OCI-LY3 (cell line): ENCODE measurements at regions not wholly inside any gene's neighbourhood (a gene's known extent, or its start where the extent isn't known, plus 50 kb on each side); places are given as distances from the start of the nearest gene placed in this dataset.

Experiments
- EZH2phosphoT487 ChIP-seq: fragments of 200-600 bp; shearing (Covaris generic); IDR thresholded peaks from 2 replicates; pipeline ENCODE4 v1.6.1; 2018; ENCODE audit warnings: antibody characterized with exemption, mixed run types, low read depth
- TF ChIP-seq, protein P1 (sequence below): fragments of 200-600, 300-600 bp; sonication (generic); IDR thresholded peaks from 2 replicates; pipeline ENCODE4 v1.5.1; 2014; ENCODE audit warnings: antibody characterized with exemption, low read length, low read depth

GRCh38 chr5:162484095-162484494 lies 416.5 kb downstream of the GABRG2 start:
- TF ChIP-seq, protein P1, sequence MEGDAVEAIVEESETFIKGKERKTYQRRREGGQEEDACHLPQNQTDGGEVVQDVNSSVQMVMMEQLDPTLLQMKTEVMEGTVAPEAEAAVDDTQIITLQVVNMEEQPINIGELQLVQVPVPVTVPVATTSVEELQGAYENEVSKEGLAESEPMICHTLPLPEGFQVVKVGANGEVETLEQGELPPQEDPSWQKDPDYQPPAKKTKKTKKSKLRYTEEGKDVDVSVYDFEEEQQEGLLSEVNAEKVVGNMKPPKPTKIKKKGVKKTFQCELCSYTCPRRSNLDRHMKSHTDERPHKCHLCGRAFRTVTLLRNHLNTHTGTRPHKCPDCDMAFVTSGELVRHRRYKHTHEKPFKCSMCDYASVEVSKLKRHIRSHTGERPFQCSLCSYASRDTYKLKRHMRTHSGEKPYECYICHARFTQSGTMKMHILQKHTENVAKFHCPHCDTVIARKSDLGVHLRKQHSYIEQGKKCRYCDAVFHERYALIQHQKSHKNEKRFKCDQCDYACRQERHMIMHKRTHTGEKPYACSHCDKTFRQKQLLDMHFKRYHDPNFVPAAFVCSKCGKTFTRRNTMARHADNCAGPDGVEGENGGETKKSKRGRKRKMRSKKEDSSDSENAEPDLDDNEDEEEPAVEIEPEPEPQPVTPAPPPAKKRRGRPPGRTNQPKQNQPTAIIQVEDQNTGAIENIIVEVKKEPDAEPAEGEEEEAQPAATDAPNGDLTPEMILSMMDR: no peak
- TF ChIP-seq EZH2phosphoT487: no peak
